GM10266 (cell line): ENCODE measurements at regions not wholly inside any gene's neighbourhood (a gene's known extent, or its start where the extent isn't known, plus 50 kb on each side); places are given as distances from the start of the nearest gene placed in this dataset.
"Not testable (repeated sequence)": the region's sequence is repeated elsewhere in the genome, so short reads cannot be mapped to it uniquely, and the experiment has no call there.

Experiments
- DNase-seq: peaks from one replicate; pipeline ENCODE4 v3.0.0; 2012; ENCODE audit errors: extremely low spot score
- CTCF ChIP-seq: IDR thresholded peaks from 2 replicates; pipeline ENCODE4 v1.5.1; 2012; ENCODE audit warnings: mild to moderate bottlenecking, low read depth; ENCODE audit not compliant: control insufficient read depth, insufficient read depth; ENCODE audit errors: missing control alignments

DNA sequence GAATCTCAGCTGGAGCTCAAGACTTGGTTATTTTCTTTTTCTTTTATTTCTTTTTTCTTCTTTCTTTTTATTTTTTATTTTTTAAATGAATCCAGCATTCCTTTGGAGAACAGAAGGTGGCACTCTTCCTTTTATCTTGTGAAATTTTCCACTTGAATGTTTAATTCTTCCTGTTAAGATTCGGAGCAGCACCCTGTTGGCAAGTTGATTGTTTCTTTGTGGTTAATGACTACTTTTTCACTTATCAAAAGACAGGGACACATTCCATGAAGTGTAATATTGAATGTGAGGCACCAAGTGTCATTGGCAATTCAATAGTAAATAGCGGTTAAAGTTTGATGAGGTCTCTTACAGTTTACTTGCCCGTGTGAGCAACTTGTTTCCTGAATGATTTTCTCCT is 240.5 kb upstream of the CHD1 start:
- no peak for DNase-seq
- TF ChIP-seq CTCF: no peak

DNA sequence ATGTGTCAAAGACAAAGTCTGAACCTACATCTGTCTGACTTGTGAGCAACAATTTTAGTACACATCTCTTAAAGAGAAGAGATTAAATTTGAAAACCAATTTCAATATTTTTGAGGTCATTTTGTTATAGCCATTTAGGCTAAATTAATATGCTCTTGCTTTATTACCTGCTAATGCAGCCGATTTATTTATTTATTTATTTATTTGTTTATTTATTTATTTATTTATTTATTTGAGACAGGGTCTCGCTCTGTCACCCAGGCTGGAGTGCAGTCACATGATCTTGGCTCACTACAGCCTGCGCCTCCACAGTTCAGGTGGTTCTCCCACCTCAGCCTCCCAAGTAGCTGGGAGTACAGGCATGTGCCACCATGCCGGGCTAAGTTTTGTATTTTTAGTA is 232.7 kb upstream of the CHD1 start:
- DNase-seq: not testable (repeated sequence)

GRCh38 chr5:99156688-99157087 is 227.9 kb upstream of the CHD1 start:
- no peak for DNase-seq
- no peak for TF ChIP-seq CTCF

- not testable (repeated sequence) for DNase-seq
Observed at GRCh38 chr5:99143283-99143795, 214.5 kb upstream of the CHD1 start.

GRCh38 chr5:99141534-99142128 is 212.8 kb upstream of the CHD1 start:
- no peak for DNase-seq

GRCh38 chr5:99138911-99139310 is 210.1 kb upstream of the CHD1 start:
- no peak for TF ChIP-seq CTCF
- DNase-seq: no peak

More at GRCh38 chr5:99141534-99142128, 212.8 kb upstream of the CHD1 start:
- TF ChIP-seq CTCF: no peak

- DNase-seq: no peak
- TF ChIP-seq CTCF: no peak
Observed at GRCh38 chr5:99133921-99134320, 205.1 kb upstream of the CHD1 start.

GRCh38 chr5:99129768-99130501 is 201.1 kb upstream of the CHD1 start:
- no peak for DNase-seq
- TF ChIP-seq CTCF: no peak
